Uterus (tissue), 2 donors: ENCODE measurements at regions not wholly inside any gene's neighbourhood (a gene's known extent, or its start where the extent isn't known, plus 50 kb on each side); places are given as distances from the start of the nearest gene placed in this dataset.

ENCODE experiments used
- POLR2A ChIP-seq, 2 donors: fragments of 450-650 bp; IDR thresholded peaks; one replicate each; pipeline ENCODE4 v1.6.1; 2016; ENCODE audit warnings: antibody characterized with exemption in 2 of 2, mild to moderate bottlenecking in 1 of 2, moderate library complexity in 1 of 2
- TF ChIP-seq, protein P1 (sequence below), 4 experiments: fragments of 200-600 bp in 2 of 4; fragments of 450-650 bp in 2 of 4; sonication (generic) in 2 of 4; IDR thresholded peaks; one replicate each; pipeline ENCODE4 v1.5.1; 2016 to 2019; ENCODE audit warnings: antibody characterized with exemption in 4 of 4, mild to moderate bottlenecking in 2 of 4, moderate library complexity in 1 of 4

DNA sequence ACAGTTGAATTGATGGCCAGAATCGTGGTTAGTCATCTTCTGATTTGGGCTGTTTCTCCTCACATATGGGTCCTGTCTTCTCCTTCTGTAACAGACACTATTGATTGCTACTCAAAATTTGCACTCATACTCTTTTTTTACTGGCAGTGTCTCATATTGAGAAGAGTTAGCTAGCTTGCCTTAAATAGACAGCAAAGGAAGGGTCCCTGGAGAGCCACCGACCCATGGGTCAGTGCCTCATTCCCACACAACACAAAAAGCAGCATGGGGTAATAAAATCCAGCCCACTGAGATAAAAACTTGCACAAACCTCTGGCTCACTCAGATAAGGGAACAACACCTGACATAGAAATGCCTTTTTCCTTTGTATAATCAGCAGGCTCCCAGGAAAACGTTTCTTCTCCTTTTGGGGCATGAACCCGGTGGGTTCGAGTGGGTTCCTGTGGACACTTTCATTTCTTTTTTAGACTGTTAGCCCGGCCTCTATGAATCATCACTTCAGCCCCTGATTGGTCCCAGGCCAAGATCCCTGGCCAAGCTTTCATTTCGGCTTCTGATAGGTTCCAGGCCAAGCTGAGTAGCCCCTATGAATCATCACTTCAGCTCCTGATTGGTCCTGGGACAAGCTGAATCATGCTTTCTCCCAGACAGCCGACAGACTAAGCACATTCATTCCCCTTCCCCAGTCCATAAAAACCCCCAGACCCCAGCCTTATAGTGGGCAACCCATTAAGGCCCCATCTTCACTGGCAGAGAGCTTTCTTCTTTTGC is 408.1 kb downstream of the DCAF12L2 start:
- TF ChIP-seq, protein P1, sequence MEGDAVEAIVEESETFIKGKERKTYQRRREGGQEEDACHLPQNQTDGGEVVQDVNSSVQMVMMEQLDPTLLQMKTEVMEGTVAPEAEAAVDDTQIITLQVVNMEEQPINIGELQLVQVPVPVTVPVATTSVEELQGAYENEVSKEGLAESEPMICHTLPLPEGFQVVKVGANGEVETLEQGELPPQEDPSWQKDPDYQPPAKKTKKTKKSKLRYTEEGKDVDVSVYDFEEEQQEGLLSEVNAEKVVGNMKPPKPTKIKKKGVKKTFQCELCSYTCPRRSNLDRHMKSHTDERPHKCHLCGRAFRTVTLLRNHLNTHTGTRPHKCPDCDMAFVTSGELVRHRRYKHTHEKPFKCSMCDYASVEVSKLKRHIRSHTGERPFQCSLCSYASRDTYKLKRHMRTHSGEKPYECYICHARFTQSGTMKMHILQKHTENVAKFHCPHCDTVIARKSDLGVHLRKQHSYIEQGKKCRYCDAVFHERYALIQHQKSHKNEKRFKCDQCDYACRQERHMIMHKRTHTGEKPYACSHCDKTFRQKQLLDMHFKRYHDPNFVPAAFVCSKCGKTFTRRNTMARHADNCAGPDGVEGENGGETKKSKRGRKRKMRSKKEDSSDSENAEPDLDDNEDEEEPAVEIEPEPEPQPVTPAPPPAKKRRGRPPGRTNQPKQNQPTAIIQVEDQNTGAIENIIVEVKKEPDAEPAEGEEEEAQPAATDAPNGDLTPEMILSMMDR (IDR thresholded peaks at IDR 0.05), result no peak
- no peak for TF ChIP-seq POLR2A (IDR thresholded peaks at IDR 0.05)
